Endothelial cell of umbilical vein (primary cell): ENCODE measurements at regions not wholly inside any gene's neighbourhood (a gene's known extent, or its start where the extent isn't known, plus 50 kb on each side); places are given as distances from the start of the nearest gene placed in this dataset.
A peak's percentile ranks its signal among the peaks of the same experiment; 100 is the strongest.

Source experiments
- CTCF ChIP-seq, 2 donors: IDR thresholded peaks; 1 replicate in 1 of 2; 2 replicates in 1 of 2; pipeline ENCODE4 v1.5.1; 2011; ENCODE audit warnings: low read length in 2 of 2, mild to moderate bottlenecking in 2 of 2, moderate library complexity in 2 of 2, control low read depth in 1 of 2, inconsistent platforms in 1 of 2, low read depth in 1 of 2; ENCODE audit not compliant: insufficient read depth in 1 of 2; ENCODE audit errors: extremely low read depth in 1 of 2
- EZH2 ChIP-seq: IDR thresholded peaks from 2 replicates; pipeline ENCODE4 v1.6.1; 2012; ENCODE audit warnings: borderline replicate concordance, low read depth, mild to moderate bottlenecking, moderate library complexity, low read length, inconsistent platforms; ENCODE audit not compliant: severe bottlenecking
- FOS ChIP-seq: IDR thresholded peaks from 2 replicates; pipeline ENCODE4 v1.6.1; 2011; ENCODE audit warnings: mild to moderate bottlenecking, low read length, moderate library complexity, borderline replicate concordance; ENCODE audit not compliant: insufficient read depth
- GATA2 ChIP-seq: IDR thresholded peaks from 2 replicates; pipeline ENCODE4 v1.7.0; 2011; ENCODE audit warnings: low read depth, mild to moderate bottlenecking, moderate library complexity, mixed read lengths, low read length; ENCODE audit not compliant: insufficient read length, insufficient read depth
- JUN ChIP-seq: IDR thresholded peaks from 2 replicates; pipeline ENCODE4 v1.6.1; 2011; ENCODE audit warnings: borderline replicate concordance, low read depth; ENCODE audit not compliant: insufficient read length, insufficient read depth
- MYC ChIP-seq: IDR thresholded peaks from one replicate; pipeline ENCODE4 v1.6.1; 2011; ENCODE audit warnings: mild to moderate bottlenecking, low read depth, low read length
- POLR2A ChIP-seq: IDR thresholded peaks from 2 replicates; pipeline ENCODE4 v1.6.1; 2012; ENCODE audit warnings: low read depth, mild to moderate bottlenecking, control low read depth, low read length
- POLR2AphosphoS5 ChIP-seq: IDR thresholded peaks from 2 replicates; pipeline ENCODE4 v1.6.1; 2012; ENCODE audit warnings: low read depth, mild to moderate bottlenecking, control low read depth, low read length, moderate library complexity; ENCODE audit not compliant: insufficient read depth
- TF ChIP-seq, protein P1 (sequence below): IDR thresholded peaks from 2 replicates; pipeline ENCODE4 v1.6.1; 2011; ENCODE audit not compliant: insufficient read depth, insufficient read length

GRCh38 chr3:168998792-168999191 is 664.7 kb downstream of the MECOM start:
- TF ChIP-seq CTCF (IDR thresholded peaks at IDR 0.05; ENCODE audit: extremely low read depth in 1 of 2, insufficient read depth in 1 of 2, low read depth in 1 of 2, low read length in 2 of 2), result no peak
- TF ChIP-seq POLR2AphosphoS5, result no peak
- TF ChIP-seq FOS, result peak; percentile 64
- no peak for TF ChIP-seq MYC
- no peak for TF ChIP-seq EZH2
- peak; percentile 28 for TF ChIP-seq GATA2
- TF ChIP-seq POLR2A, result no peak
- TF ChIP-seq, protein P1, sequence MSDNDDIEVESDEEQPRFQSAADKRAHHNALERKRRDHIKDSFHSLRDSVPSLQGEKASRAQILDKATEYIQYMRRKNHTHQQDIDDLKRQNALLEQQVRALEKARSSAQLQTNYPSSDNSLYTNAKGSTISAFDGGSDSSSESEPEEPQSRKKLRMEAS, result no peak
- TF ChIP-seq JUN, result no peak
